GM23248 (cell line): ENCODE measurements at regions not wholly inside any gene's neighbourhood (a gene's known extent, or its start where the extent isn't known, plus 50 kb on each side); places are given as distances from the start of the nearest gene placed in this dataset.

Experiments used
- DNase-seq: peaks from one replicate; pipeline ENCODE4 v3.0.0-alpha.2; 2015
- H2AFZ ChIP-seq: fragments of 200-600 bp; sonication (generic); 2 replicates; pipeline ENCODE4 v1.6.1; 2016; ENCODE audit warnings: antibody characterized with exemption
- H3F3A ChIP-seq: fragments of 200-600 bp; sonication (generic); 2 replicates; pipeline ENCODE4 v1.6.1; 2016; ENCODE audit warnings: mild to moderate bottlenecking, antibody characterized with exemption, mixed run types; ENCODE audit not compliant: insufficient read depth
- H3K27ac ChIP-seq: fragments of 200-600 bp; sonication (generic); 2 replicates; pipeline ENCODE4 v1.5.1; 2016; ENCODE audit warnings: mild to moderate bottlenecking
- H3K27me3 ChIP-seq: fragments of 200-600 bp; sonication (generic); replicated peaks from 2 replicates; pipeline ENCODE4 v1.6.1; 2016; ENCODE audit warnings: mild to moderate bottlenecking; ENCODE audit not compliant: insufficient read depth
- H3K36me3 ChIP-seq: fragments of 200-600 bp; sonication (generic); 2 replicates; pipeline ENCODE4 v1.6.1; 2016; ENCODE audit warnings: low read depth, mild to moderate bottlenecking
- H3K4me1 ChIP-seq: fragments of 200-600 bp; sonication (generic); 2 replicates; pipeline ENCODE4 v1.6.1; 2016; ENCODE audit warnings: mild to moderate bottlenecking; ENCODE audit not compliant: insufficient read depth
- H3K4me2 ChIP-seq: fragments of 200-600 bp; sonication (generic); one replicate; pipeline ENCODE4 v1.6.1; 2016; ENCODE audit warnings: mild to moderate bottlenecking; ENCODE audit not compliant: unreplicated experiment
- H3K4me3 ChIP-seq: fragments of 200-600 bp; sonication (generic); 2 replicates; pipeline ENCODE4 v1.5.1; 2016; ENCODE audit warnings: mild to moderate bottlenecking
- H3K79me2 ChIP-seq: fragments of 200-600 bp; sonication (generic); 2 replicates; pipeline ENCODE4 v1.6.1; 2016; ENCODE audit warnings: mild to moderate bottlenecking; ENCODE audit not compliant: insufficient read depth
- H3K9ac ChIP-seq: fragments of 200-600 bp; sonication (generic); 2 replicates; pipeline ENCODE4 v1.6.1; 2016; ENCODE audit warnings: mild to moderate bottlenecking
- H3K9me2 ChIP-seq: fragments of 200-600 bp; sonication (generic); 2 replicates; pipeline ENCODE4 v1.6.1; 2016; ENCODE audit warnings: mixed run types, mild to moderate bottlenecking, moderate library complexity; ENCODE audit not compliant: insufficient read depth
- H3K9me3 ChIP-seq: fragments of 200-600 bp; sonication (generic); one replicate; pipeline ENCODE4 v1.6.1; 2017; ENCODE audit warnings: low read depth
- H4K20me1 ChIP-seq: fragments of 200-600 bp; sonication (generic); 2 replicates; pipeline ENCODE4 v1.6.0; 2016; ENCODE audit not compliant: insufficient read depth
- EZH2 ChIP-seq: fragments of 200-600 bp; sonication (generic); IDR thresholded peaks from 2 replicates; pipeline ENCODE4 v1.6.1; 2018; ENCODE audit warnings: antibody characterized with exemption, mild to moderate bottlenecking; ENCODE audit not compliant: insufficient read depth, poor library complexity, severe bottlenecking
- EZH2phosphoT487 ChIP-seq: fragments of 200-600 bp; sonication (generic); IDR thresholded peaks from 2 replicates; pipeline ENCODE4 v1.6.1; 2018; ENCODE audit warnings: antibody characterized with exemption, moderate library complexity, mild to moderate bottlenecking, low read depth; ENCODE audit not compliant: insufficient read depth
- WGBS, 2 experiments: methylation state at CpG; one replicate each; pipeline ENCODE4 v1.1.6; 2015 to 2017; ENCODE audit warnings: low lambda C conversion rate in 2 of 2, low coverage in 1 of 2; ENCODE audit errors: missing lambda C conversion rate in 2 of 2; 5-methylcytosine and 5-hydroxymethylcytosine counted together
- in situ Hi-C: fragments of 300-500 bp; cut with MboI; formaldehyde crosslinking; loops from 2 replicates; pipeline ENCODE4 v1.15.0; 2020

DNA sequence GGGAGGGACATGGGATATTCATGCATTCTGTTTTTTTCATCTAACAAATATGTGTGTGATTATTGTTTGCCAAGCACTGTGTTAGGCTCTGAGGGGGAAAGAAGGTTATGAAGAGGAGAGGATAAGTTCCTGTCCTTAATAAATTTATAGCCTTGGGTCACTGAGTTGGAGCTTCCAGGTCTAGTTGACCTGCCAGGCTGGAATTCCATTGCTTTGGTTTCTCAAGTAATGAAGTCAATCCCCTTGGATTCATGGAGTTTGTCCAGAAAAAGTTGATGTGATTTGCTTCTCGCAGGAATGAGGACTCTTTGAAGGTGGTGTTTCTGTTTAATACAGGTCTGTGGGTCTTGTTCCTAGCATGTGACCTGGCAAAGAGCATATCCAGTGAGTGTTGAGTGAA is 156.2 kb downstream of the ADAMTS15 start:
- H2AFZ ChIP-seq: no peak overlapping the region
- no peak overlapping the region for H3K27ac ChIP-seq
- H3F3A ChIP-seq: peaks cover 8% of the 10 kb centered on the region; the same call in 1 of the 2 replicates
- DNase-seq: no peak
- WGBS, 2 experiments: 90 to 94% methylated on average over 1 of the region's 1 CpG
- H3K79me2 ChIP-seq: no peaks in the 10 kb centered on the region
- peaks cover 23% of the 10 kb centered on the region for H3K4me1 ChIP-seq
- no peak for TF ChIP-seq EZH2
- TF ChIP-seq EZH2phosphoT487: no peak
- H3K9me2 ChIP-seq: no peaks in the 10 kb centered on the region
- H3K4me3 ChIP-seq: no peak overlapping the region
- in situ Hi-C loops: no loop called here
- no peaks in the 10 kb centered on the region for H3K36me3 ChIP-seq
- no peaks in the 10 kb centered on the region for H4K20me1 ChIP-seq
- no peaks in the 10 kb centered on the region for H3K9me3 ChIP-seq
- H3K27me3 ChIP-seq: no peaks in the 10 kb centered on the region
- H3K9ac ChIP-seq: no peak overlapping the region
- no peak overlapping the region for H3K4me2 ChIP-seq

DNA sequence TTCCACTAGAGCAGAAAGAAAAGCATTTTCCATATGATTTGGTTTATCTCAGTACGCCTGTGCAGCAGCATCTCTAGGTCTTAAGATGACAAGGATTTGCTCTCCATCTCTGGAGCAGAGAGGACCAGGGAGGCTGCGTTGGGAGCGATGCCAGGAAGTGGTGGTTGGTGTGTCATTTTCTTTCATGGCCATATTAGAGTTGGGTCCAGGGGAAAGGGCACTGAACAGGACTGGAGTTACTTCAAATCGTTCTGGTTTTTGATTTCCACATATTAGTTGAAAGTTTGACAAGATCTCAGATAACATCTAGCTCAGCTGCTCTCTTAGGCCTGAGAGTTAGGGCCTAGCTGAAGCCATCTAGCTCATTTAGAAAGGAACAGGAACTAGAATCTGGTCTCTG is 157.7 kb downstream of the ADAMTS15 start:
- no peaks in the 10 kb centered on the region for H3K79me2 ChIP-seq
- peaks cover 20% of the 10 kb centered on the region for H3K4me1 ChIP-seq
- H3K36me3 ChIP-seq: no peaks in the 10 kb centered on the region
- H3K27me3 ChIP-seq: no peaks in the 10 kb centered on the region
- H3K9me3 ChIP-seq: no peaks in the 10 kb centered on the region
- 85 to 89% methylated on average over 4 of the region's 4 CpGs for WGBS, 2 experiments
- H3K9ac ChIP-seq: no peak overlapping the region
- no peak overlapping the region for H3K4me3 ChIP-seq
- H3K4me2 ChIP-seq: no peak overlapping the region
- TF ChIP-seq EZH2phosphoT487 (no peak), EZH2 (no peak)
- in situ Hi-C loops: no loop called here
- H3K27ac ChIP-seq: peak overlapping the region; percentile 18
- peak; percentile 13 for DNase-seq
- peak overlapping the region; percentile 7; the same call in 1 of the 2 replicates for H2AFZ ChIP-seq
- no peaks in the 10 kb centered on the region for H4K20me1 ChIP-seq
- H3K9me2 ChIP-seq: no peaks in the 10 kb centered on the region
- peaks cover 19% of the 10 kb centered on the region for H3F3A ChIP-seq

DNA sequence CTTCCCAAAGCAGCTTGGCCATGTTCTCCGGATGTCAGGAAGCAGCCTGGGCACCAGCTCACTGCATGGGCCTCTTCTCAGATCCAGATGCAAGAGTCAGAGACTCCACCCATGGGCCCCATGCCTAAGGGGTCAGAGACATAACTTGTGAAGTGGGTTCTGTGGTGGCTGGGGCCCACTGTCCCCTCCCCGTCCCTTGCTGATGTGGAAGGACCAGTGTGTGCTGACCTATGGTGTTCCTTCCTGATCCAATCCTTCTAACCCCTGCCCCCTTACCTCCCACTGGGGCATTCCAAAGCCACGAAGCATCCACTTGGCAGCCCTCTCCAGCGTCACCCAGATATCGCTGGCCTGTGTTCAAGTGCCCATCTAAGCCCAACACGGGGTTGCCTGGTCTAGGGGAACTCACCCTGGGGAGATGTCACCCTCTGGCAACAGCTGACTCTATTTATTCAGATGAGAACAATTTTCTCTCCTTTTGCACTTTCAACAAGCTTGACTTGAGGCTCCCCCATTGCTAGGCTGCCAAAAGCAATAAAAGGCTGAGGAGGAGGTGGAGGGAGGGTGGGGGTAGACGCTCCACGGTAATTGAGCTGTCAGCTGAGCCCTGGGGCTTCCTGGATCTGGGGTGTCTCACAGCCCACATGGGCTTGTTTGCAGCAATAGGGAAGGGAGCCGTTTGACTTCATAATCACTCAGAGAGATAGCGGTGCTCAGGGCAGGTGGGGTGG is 158.5 kb downstream of the ADAMTS15 start:
- H3K79me2 ChIP-seq: no peaks in the 10 kb centered on the region
- peak overlapping the region; percentile 7; the same call in 1 of the 2 replicates for H2AFZ ChIP-seq
- no peaks in the 10 kb centered on the region for H3K36me3 ChIP-seq
- in situ Hi-C loops: no loop called here
- H3K4me1 ChIP-seq: peaks cover 23% of the 10 kb centered on the region
- H3K9me3 ChIP-seq: no peaks in the 10 kb centered on the region
- H3K9ac ChIP-seq: no peak overlapping the region
- no peaks in the 10 kb centered on the region for H3K27me3 ChIP-seq
- no peak overlapping the region for H3K4me3 ChIP-seq
- TF ChIP-seq EZH2phosphoT487: no peak
- TF ChIP-seq EZH2: no peak
- peak overlapping the region; percentile 18 for H3K27ac ChIP-seq
- H3F3A ChIP-seq: peaks cover 25% of the 10 kb centered on the region
- 50 to 52% methylated on average over 9 to 10 of the region's 10 CpGs for WGBS, 2 experiments
- H4K20me1 ChIP-seq: no peaks in the 10 kb centered on the region
- DNase-seq: peak; percentile 47
- H3K9me2 ChIP-seq: no peaks in the 10 kb centered on the region
- no peak overlapping the region for H3K4me2 ChIP-seq

- Histone ChIP-seq H3K9ac (no peak overlapping the region), H3K4me3 (no peak overlapping the region), H3K27ac (no peak overlapping the region), H3K4me2 (no peak overlapping the region), H3K36me3 (no peaks in the 10 kb centered on the region), H4K20me1 (no peaks in the 10 kb centered on the region), H3K4me1 (peaks cover 36% of the 10 kb centered on the region), H3K27me3 (no peaks in the 10 kb centered on the region), H3K9me2 (no peaks in the 10 kb centered on the region), H3F3A (peaks cover 33% of the 10 kb centered on the region), H2AFZ (no peak overlapping the region), H3K79me2 (no peaks in the 10 kb centered on the region), H3K9me3 (no peaks in the 10 kb centered on the region)
- in situ Hi-C loops: no loop called here
- DNase-seq: no peak
- WGBS, 2 experiments: 97% methylated on average over 8 of the region's 8 CpGs
- TF ChIP-seq EZH2phosphoT487: no peak
- no peak for TF ChIP-seq EZH2
Measured at GRCh38 chr11:130608287-130608686, 159.8 kb downstream of the ADAMTS15 start.
